MG63 (cell line): ENCODE measurements at regions not wholly inside any gene's neighbourhood (a gene's known extent, or its start where the extent isn't known, plus 50 kb on each side); places are given as distances from the start of the nearest gene placed in this dataset.
"Not testable (repeated sequence)": the region's sequence is repeated elsewhere in the genome, so short reads cannot be mapped to it uniquely, and the experiment has no call there.

ENCODE experiments used
- DNase-seq: peaks from one replicate; pipeline ENCODE4 v3.0.0-alpha.2; 2020
- H3K27me3 ChIP-seq: fragments of 250-450 bp; sonication (Bioruptor Pico); 2 replicates; pipeline ENCODE4 v1.5.1; 2020; ENCODE audit warnings: mild to moderate bottlenecking, moderate library complexity
- H3K36me3 ChIP-seq: fragments of 250-450 bp; sonication (Bioruptor Pico); 2 replicates; pipeline ENCODE4 v1.5.1; 2020; ENCODE audit warnings: mild to moderate bottlenecking, moderate library complexity
- H3K4me3 ChIP-seq: fragments of 250-450 bp; sonication (Bioruptor Pico); 2 replicates; pipeline ENCODE4 v1.5.1; 2020; ENCODE audit warnings: mild to moderate bottlenecking, moderate library complexity
- H3K9me3 ChIP-seq: fragments of 250-450 bp; sonication (Bioruptor Pico); 2 replicates; pipeline ENCODE4 v1.5.1; 2020; ENCODE audit warnings: mild to moderate bottlenecking, moderate library complexity

- H3K36me3 ChIP-seq: no peaks in the 10 kb centered on the region
- no peaks in the 10 kb centered on the region for H3K27me3 ChIP-seq
- H3K9me3 ChIP-seq: no peaks in the 10 kb centered on the region
- DNase-seq: no peak
- no peak overlapping the region for H3K4me3 ChIP-seq
Observed at GRCh38 chr2:156003780-156004179, 328.7 kb downstream of the NR4A2 start.

- no peak for DNase-seq
Observed at GRCh38 chr2:156001851-156002250, 330.7 kb downstream of the NR4A2 start.

GRCh38 chr2:155997538-155997937 lies 335.0 kb downstream of the NR4A2 start:
- Histone ChIP-seq H3K9me3 (no peaks in the 10 kb centered on the region), H3K36me3 (no peaks in the 10 kb centered on the region), H3K27me3 (no peaks in the 10 kb centered on the region), H3K4me3 (no peak overlapping the region)
- no peak for DNase-seq

More at GRCh38 chr2:156001851-156002250, 330.7 kb downstream of the NR4A2 start:
- no peak overlapping the region for H3K4me3 ChIP-seq
- no peaks in the 10 kb centered on the region for H3K36me3 ChIP-seq
- no peaks in the 10 kb centered on the region for H3K27me3 ChIP-seq
- H3K9me3 ChIP-seq: no peaks in the 10 kb centered on the region

- DNase-seq: no peak
- no peaks in the 10 kb centered on the region for H3K36me3 ChIP-seq
- no peaks in the 10 kb centered on the region for H3K27me3 ChIP-seq
- no peaks in the 10 kb centered on the region for H3K9me3 ChIP-seq
- no peak overlapping the region for H3K4me3 ChIP-seq
Observed at GRCh38 chr2:155994315-155994714, 338.2 kb downstream of the NR4A2 start.

- H3K27me3 ChIP-seq: no peaks in the 10 kb centered on the region
- no peaks in the 10 kb centered on the region for H3K9me3 ChIP-seq
- DNase-seq: no peak
- no peak overlapping the region for H3K4me3 ChIP-seq
- H3K36me3 ChIP-seq: no peaks in the 10 kb centered on the region
Observed at GRCh38 chr2:155983845-155984244, 348.7 kb downstream of the NR4A2 start.

GRCh38 chr2:155982135-155982534 lies 350.4 kb downstream of the NR4A2 start:
- H3K4me3 ChIP-seq: no peak overlapping the region
- H3K9me3 ChIP-seq: no peaks in the 10 kb centered on the region
- no peaks in the 10 kb centered on the region for H3K27me3 ChIP-seq
- H3K36me3 ChIP-seq: no peaks in the 10 kb centered on the region
- DNase-seq: no peak

- Histone ChIP-seq H3K36me3 (no peaks in the 10 kb centered on the region), H3K27me3 (no peaks in the 10 kb centered on the region), H3K4me3 (no peak overlapping the region), H3K9me3 (no peaks in the 10 kb centered on the region)
- DNase-seq: no peak
Observed at GRCh38 chr2:155980941-155981560, 351.5 kb downstream of the NR4A2 start.

- Histone ChIP-seq H3K4me3 (no peak overlapping the region), H3K9me3 (no peaks in the 10 kb centered on the region), H3K27me3 (no peaks in the 10 kb centered on the region), H3K36me3 (no peaks in the 10 kb centered on the region)
- DNase-seq: no peak
Observed at GRCh38 chr2:155975734-155976133, 356.8 kb downstream of the NR4A2 start.

GRCh38 chr2:155972916-155973315 lies 359.6 kb downstream of the NR4A2 start:
- DNase-seq: no peak
- no peaks in the 10 kb centered on the region for H3K9me3 ChIP-seq
- no peak overlapping the region for H3K4me3 ChIP-seq
- no peaks in the 10 kb centered on the region for H3K27me3 ChIP-seq
- H3K36me3 ChIP-seq: no peaks in the 10 kb centered on the region

GRCh38 chr2:155966064-155966471 lies 366.5 kb downstream of the NR4A2 start:
- H3K9me3 ChIP-seq, H3K4me3 ChIP-seq, H3K36me3 ChIP-seq, H3K27me3 ChIP-seq, DNase-seq: not testable (repeated sequence)

- H3K9me3 ChIP-seq: no peaks in the 10 kb centered on the region
- no peak for DNase-seq
- no peaks in the 10 kb centered on the region for H3K27me3 ChIP-seq
- no peak overlapping the region for H3K4me3 ChIP-seq
- H3K36me3 ChIP-seq: no peaks in the 10 kb centered on the region
Observed at GRCh38 chr2:155965415-155966063, 367.0 kb downstream of the NR4A2 start.

- H3K9me3 ChIP-seq: no peaks in the 10 kb centered on the region
- H3K27me3 ChIP-seq: no peaks in the 10 kb centered on the region
- H3K4me3 ChIP-seq: no peak overlapping the region
- no peaks in the 10 kb centered on the region for H3K36me3 ChIP-seq
- no peak for DNase-seq
Observed at GRCh38 chr2:155961641-155962040, 370.9 kb downstream of the NR4A2 start.

GRCh38 chr2:155958834-155959233 lies 373.7 kb downstream of the NR4A2 start:
- no peak for DNase-seq
- H3K36me3 ChIP-seq: no peaks in the 10 kb centered on the region

GRCh38 chr2:155947069-155947468 lies 385.5 kb downstream of the NR4A2 start:
- Histone ChIP-seq H3K27me3 (no peaks in the 10 kb centered on the region), H3K9me3 (no peaks in the 10 kb centered on the region), H3K4me3 (no peak overlapping the region), H3K36me3 (no peaks in the 10 kb centered on the region)
- no peak for DNase-seq

More at GRCh38 chr2:155958834-155959233, 373.7 kb downstream of the NR4A2 start:
- no peak overlapping the region for H3K4me3 ChIP-seq
- H3K9me3 ChIP-seq: no peaks in the 10 kb centered on the region
- no peaks in the 10 kb centered on the region for H3K27me3 ChIP-seq

- no peaks in the 10 kb centered on the region for H3K36me3 ChIP-seq
- DNase-seq: no peak
- H3K4me3 ChIP-seq: no peak overlapping the region
- no peaks in the 10 kb centered on the region for H3K9me3 ChIP-seq
- H3K27me3 ChIP-seq: no peaks in the 10 kb centered on the region
Observed at GRCh38 chr2:155944218-155944617, 388.3 kb downstream of the NR4A2 start.

- no peaks in the 10 kb centered on the region for H3K36me3 ChIP-seq
- H3K27me3 ChIP-seq: no peaks in the 10 kb centered on the region
- H3K4me3 ChIP-seq: no peak overlapping the region
- H3K9me3 ChIP-seq: 0 out of 2 replicates have a peak, but pooled peaks cover 2% of the 10 kb centered on the region
- no peak for DNase-seq
Observed at GRCh38 chr2:155930312-155930711, 402.2 kb downstream of the NR4A2 start.

- Histone ChIP-seq H3K27me3 (no peaks in the 10 kb centered on the region), H3K4me3 (no peak overlapping the region), H3K36me3 (no peaks in the 10 kb centered on the region), H3K9me3 (no peaks in the 10 kb centered on the region)
- DNase-seq: no peak
Observed at GRCh38 chr2:155917380-155917779, 415.1 kb downstream of the NR4A2 start.

GRCh38 chr2:155913356-155913755 lies 419.2 kb downstream of the NR4A2 start:
- Histone ChIP-seq H3K9me3 (no peaks in the 10 kb centered on the region), H3K4me3 (no peak overlapping the region), H3K27me3 (no peaks in the 10 kb centered on the region), H3K36me3 (no peaks in the 10 kb centered on the region)
- DNase-seq: no peak
